ENCODE measurements at regions not wholly inside any gene's neighbourhood (a gene's known extent, or its start where the extent isn't known, plus 50 kb on each side); places are given as distances from the start of the nearest gene placed in this dataset.

- Histone ChIP-seq H3K4me2 (ENCODE audit: insufficient read depth, low read length) (no peak overlapping the region), H2AFZ (ENCODE audit: low read length) (no peak overlapping the region), H3K27ac (ENCODE audit: low read depth, low read length) (no peak overlapping the region), H3K27me3 (ENCODE audit: insufficient read depth, low read length) (no peaks in the 10 kb centered on the region), H4K20me1 (ENCODE audit: insufficient read depth, low read length) (no peaks in the 10 kb centered on the region), H3K4me3 (ENCODE audit: insufficient read depth, low read length) (no peak overlapping the region), H3K9me3 (ENCODE audit: low read depth, low read length) (no peaks in the 10 kb centered on the region), H3K4me1 (ENCODE audit: insufficient read depth, low read length) (no peaks in the 10 kb centered on the region), H3K36me3 (ENCODE audit: insufficient read depth, low read length) (no peaks in the 10 kb centered on the region), H3K79me2 (ENCODE audit: insufficient read depth, low read length) (no peaks in the 10 kb centered on the region)
- TF ChIP-seq CTCF (IDR thresholded peaks at IDR 0.05; ENCODE audit: extremely low read depth, low read depth, low read length), result no peak
- no peak for DNase-seq (ENCODE audit: insufficient read length, low spot score, missing footprints)
Measured at GRCh38 chr11:26916805-26917204, 77.1 kb upstream of the FIBIN start.

DNA sequence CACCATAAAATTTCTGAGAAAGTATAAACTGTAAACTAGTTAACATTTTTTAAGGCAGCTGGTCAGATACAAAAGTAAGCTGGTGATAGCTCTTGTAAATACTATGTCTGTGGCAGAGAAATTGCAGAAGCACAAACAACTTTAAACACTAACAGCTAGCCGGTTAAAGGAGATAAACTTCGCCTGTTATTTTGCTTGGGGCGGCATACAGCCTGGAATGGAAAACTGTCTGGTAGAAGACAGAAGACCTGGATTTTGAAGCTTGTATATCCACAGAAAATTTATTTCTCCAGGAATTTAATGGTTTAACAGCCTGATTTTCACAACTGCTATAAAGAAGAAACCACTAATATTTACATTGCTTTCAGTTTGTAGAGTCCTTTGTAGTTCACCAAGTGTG, 65.3 kb upstream of the FIBIN start:
- no peak for DNase-seq (ENCODE audit: insufficient read length, low spot score, missing footprints)
- H3K36me3 ChIP-seq (ENCODE audit: insufficient read depth, low read length), result no peaks in the 10 kb centered on the region
- no peaks in the 10 kb centered on the region for H3K27me3 ChIP-seq (ENCODE audit: insufficient read depth, low read length)
- H4K20me1 ChIP-seq (ENCODE audit: insufficient read depth, low read length), result no peaks in the 10 kb centered on the region
- no peak overlapping the region for H3K27ac ChIP-seq (ENCODE audit: low read depth, low read length)
- no peak for TF ChIP-seq CTCF (IDR thresholded peaks at IDR 0.05; ENCODE audit: extremely low read depth, low read depth, low read length)
- no peaks in the 10 kb centered on the region for H3K9me3 ChIP-seq (ENCODE audit: low read depth, low read length)
- H3K4me3 ChIP-seq (ENCODE audit: insufficient read depth, low read length), result no peak overlapping the region
- no peak overlapping the region for H2AFZ ChIP-seq (ENCODE audit: low read length)
- no peaks in the 10 kb centered on the region for H3K4me1 ChIP-seq (ENCODE audit: insufficient read depth, low read length)
- H3K4me2 ChIP-seq (ENCODE audit: insufficient read depth, low read length), result no peak overlapping the region
- no peaks in the 10 kb centered on the region for H3K79me2 ChIP-seq (ENCODE audit: insufficient read depth, low read length)

GRCh38 chr11:26929806-26930517, 64.0 kb upstream of the FIBIN start:
- TF ChIP-seq CTCF (IDR thresholded peaks at IDR 0.05; ENCODE audit: extremely low read depth, low read depth, low read length), result no peak
- Histone ChIP-seq H3K4me2 (ENCODE audit: insufficient read depth, low read length) (no peak overlapping the region), H2AFZ (ENCODE audit: low read length) (no peak overlapping the region), H4K20me1 (ENCODE audit: insufficient read depth, low read length) (no peaks in the 10 kb centered on the region), H3K36me3 (ENCODE audit: insufficient read depth, low read length) (no peaks in the 10 kb centered on the region), H3K4me1 (ENCODE audit: insufficient read depth, low read length) (no peaks in the 10 kb centered on the region), H3K4me3 (ENCODE audit: insufficient read depth, low read length) (no peak overlapping the region), H3K79me2 (ENCODE audit: insufficient read depth, low read length) (no peaks in the 10 kb centered on the region), H3K27ac (ENCODE audit: low read depth, low read length) (no peak overlapping the region), H3K9me3 (ENCODE audit: low read depth, low read length) (no peaks in the 10 kb centered on the region), H3K27me3 (ENCODE audit: insufficient read depth, low read length) (no peaks in the 10 kb centered on the region)
- no peak for DNase-seq (ENCODE audit: insufficient read length, low spot score, missing footprints)

- Histone ChIP-seq H3K27me3 (ENCODE audit: insufficient read depth, low read length) (no peaks in the 10 kb centered on the region), H3K4me3 (ENCODE audit: insufficient read depth, low read length) (no peak overlapping the region), H3K36me3 (ENCODE audit: insufficient read depth, low read length) (no peaks in the 10 kb centered on the region), H4K20me1 (ENCODE audit: insufficient read depth, low read length) (no peaks in the 10 kb centered on the region), H3K79me2 (ENCODE audit: insufficient read depth, low read length) (no peaks in the 10 kb centered on the region), H2AFZ (ENCODE audit: low read length) (no peak overlapping the region), H3K4me1 (ENCODE audit: insufficient read depth, low read length) (no peaks in the 10 kb centered on the region), H3K27ac (ENCODE audit: low read depth, low read length) (no peak overlapping the region), H3K9me3 (ENCODE audit: low read depth, low read length) (no peaks in the 10 kb centered on the region), H3K4me2 (ENCODE audit: insufficient read depth, low read length) (no peak overlapping the region)
- DNase-seq (ENCODE audit: insufficient read length, low spot score, missing footprints), result no peak
- no peak for TF ChIP-seq CTCF (IDR thresholded peaks at IDR 0.05; ENCODE audit: extremely low read depth, low read depth, low read length)
Measured at GRCh38 chr11:26930518-26931247, 63.2 kb upstream of the FIBIN start.
